HG02938 (cell line): ENCODE measurements at regions not wholly inside any gene's neighbourhood (a gene's known extent, or its start where the extent isn't known, plus 50 kb on each side); places are given as distances from the start of the nearest gene placed in this dataset.
A peak's percentile ranks its signal among the peaks of the same experiment; 100 is the strongest.
"Not testable (repeated sequence)": the region's sequence is repeated elsewhere in the genome, so short reads cannot be mapped to it uniquely, and the experiment has no call there.

Experiments
- ATAC-seq: cut with Tn5 transposase; IDR thresholded peaks from one replicate; pipeline ENCODE4 v1.9.1; 2021; ENCODE audit warnings: mild to moderate bottlenecking, moderate library complexity; ENCODE audit not compliant: unreplicated experiment

- ATAC-seq = not testable (repeated sequence)
Measured at GRCh38 chr16:22572331-22573224, 61.9 kb downstream of the NPIPB5 start.

DNA sequence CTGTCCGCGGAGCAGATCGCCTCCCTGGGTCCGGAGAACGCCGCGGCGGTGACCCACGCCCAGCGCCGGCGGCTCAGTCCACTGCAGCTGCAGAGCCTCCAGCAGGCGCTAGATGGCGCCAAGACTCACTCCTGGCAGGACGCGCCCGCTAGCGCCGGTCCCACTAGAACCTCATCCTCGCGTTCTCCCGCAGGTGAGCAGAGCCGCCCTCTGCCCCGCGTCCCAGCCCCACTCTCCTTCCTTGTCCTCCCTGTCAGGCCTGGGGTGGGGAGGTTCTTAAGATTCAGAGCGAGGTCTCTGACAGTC, 62.5 kb downstream of the NPIPB5 start:
- ATAC-seq = peak; percentile 52

- ATAC-seq = not testable (repeated sequence)
Measured at GRCh38 chr16:22576506-22576905, 65.8 kb downstream of the NPIPB5 start.

DNA sequence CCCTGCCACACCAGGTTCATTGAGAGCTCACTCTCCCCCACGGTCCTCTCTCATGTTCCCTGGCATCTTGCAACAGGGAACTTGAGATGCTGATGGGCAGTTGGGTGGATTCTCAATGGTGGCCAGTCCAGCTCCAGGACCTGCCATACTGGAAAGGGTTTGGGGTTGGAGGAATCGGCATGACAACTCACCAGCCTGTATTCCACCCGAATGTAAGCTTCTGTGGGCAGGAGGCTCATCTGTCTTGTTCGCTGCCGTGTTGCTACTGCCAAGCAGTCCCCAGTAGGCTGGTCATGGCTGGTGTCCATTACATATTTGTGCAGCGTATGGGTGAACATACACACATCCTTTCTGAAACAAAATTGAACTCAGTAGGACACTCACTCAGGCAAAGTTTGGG, 72.5 kb downstream of the NPIPB5 start:
- ATAC-seq = not testable (repeated sequence)

DNA sequence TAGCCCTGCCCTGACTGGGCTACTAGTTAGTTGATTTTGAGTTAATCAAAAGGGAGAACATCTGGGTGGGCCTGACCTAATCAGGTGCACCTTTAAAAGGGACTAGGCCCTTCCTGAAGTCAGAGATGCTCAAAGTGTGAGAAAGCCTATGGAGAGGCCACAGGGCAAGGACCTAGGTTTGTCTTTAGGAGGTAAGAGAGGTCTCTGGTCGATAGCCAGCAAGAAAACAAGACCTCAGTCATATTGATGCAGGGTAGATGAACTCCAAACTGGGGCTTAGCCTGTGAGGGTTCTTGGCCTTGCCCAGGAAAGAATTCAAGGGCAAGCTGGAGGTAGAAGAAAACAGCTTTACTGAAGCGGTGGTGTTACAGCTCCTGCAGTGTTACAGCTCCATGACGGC, 73.8 kb downstream of the NPIPB5 start:
- ATAC-seq = not testable (repeated sequence)

DNA sequence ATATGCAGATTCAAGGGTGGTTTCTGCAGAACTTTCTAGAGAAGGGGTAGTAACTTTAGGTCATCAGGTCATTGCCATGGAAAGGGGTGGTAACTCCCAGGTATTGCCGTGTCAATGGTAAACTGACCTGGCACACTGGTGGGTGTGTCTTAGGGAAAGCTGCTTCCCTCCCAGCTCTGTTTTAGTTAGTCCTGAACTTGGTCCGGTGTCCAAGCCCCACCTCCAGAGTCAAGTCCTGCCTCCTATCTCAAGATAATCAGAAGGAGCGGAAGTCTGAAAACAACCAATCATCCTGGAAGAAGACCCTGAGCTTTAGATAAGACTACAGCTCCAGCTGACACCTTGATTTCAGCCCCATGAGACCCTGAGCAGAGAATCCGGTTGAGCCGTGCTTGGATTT, 74.2 kb downstream of the NPIPB5 start:
- not testable (repeated sequence) for ATAC-seq

- ATAC-seq = not testable (repeated sequence)
Measured at GRCh38 chr16:22585431-22585830, 74.7 kb downstream of the NPIPB5 start.

DNA sequence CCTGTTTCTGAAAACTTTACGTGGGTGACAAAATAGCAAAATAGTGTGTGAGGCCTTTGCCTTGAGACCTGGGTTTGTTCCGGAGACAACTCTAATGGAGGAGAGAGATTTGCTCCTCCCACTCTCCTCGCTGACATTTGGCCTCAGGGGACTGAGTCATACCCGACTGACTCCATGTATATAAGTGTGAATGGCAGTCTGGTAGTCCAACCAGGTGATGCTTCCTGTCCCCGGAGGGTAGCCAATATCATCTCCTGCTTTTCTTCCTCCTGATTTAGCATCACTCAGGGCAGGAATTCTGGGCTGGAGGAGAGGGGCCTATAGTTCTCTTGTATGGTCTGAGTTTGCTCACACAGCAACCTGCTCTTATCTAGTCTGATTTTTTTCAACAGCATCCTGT, 76.0 kb downstream of the NPIPB5 start:
- ATAC-seq = not testable (repeated sequence)

DNA sequence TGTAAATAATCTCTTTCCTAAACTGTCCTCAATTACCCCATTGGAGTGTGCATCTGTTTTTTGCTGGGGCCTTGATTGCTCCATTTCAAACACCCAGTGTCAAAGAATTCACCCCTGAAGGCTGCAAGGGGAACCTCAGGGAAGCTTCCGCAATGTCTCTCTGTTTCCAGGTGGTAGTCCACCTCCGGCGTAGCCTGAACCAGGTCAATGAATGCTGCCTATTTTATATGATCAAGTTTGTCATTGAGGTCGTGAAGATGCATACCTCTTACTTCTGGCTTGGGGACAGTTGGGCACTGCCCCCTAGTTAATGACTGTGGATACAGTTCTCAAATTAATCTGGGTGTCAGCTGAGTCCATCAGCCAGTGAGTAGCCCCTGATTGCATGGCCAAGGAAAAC, 79.1 kb downstream of the NPIPB5 start:
- not testable (repeated sequence) for ATAC-seq

DNA sequence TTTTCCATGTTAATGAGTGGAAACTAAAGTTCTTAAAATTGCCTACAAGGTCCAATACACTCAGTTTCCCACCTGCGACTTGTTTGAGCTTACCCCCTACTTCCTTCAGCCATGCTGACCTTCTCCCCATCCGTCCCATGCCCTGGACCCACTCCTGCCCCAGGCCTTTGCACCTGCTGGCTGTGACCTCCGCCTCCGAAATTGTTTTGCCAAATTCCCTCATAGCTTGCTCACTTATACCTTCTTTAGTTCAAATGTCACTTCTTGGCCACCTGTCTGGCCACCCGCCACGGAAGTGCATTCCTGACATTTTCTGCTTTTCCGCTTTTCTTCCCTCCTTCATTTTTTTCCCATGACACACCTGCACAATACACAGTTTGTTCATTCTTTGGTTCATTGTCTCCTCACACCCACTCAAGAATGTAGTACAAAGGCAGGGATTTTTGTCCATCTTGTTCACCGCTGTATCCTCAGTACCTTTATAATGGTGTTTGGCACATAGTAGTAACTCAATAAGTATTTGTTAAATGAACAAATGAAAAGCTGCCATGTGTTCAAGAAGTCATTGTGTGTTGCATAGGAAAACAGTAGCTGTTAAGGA, 85.9 kb downstream of the NPIPB5 start:
- not testable (repeated sequence) for ATAC-seq

DNA sequence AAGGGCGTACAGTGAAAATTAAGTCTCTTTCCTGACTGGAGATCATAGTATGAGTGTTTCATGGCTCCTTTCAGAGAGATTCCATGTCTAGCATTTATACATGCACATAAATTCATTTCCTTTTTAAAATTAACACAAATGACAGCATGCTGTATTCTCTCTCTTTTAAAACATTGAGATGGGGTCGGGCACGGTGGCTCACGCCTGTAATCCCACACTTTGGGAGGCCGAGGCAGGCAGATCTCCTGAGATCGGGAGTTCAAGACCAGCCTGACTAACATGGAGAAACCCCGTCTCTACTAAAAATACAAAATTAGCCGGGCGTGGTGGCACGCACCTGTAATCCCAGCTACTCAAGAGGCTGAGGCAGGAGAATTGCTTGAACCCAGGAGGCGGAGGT, 93.1 kb downstream of the NPIPB5 start:
- not testable (repeated sequence) for ATAC-seq

GRCh38 chr16:22606619-22607018, 95.9 kb downstream of the NPIPB5 start:
- not testable (repeated sequence) for ATAC-seq

DNA sequence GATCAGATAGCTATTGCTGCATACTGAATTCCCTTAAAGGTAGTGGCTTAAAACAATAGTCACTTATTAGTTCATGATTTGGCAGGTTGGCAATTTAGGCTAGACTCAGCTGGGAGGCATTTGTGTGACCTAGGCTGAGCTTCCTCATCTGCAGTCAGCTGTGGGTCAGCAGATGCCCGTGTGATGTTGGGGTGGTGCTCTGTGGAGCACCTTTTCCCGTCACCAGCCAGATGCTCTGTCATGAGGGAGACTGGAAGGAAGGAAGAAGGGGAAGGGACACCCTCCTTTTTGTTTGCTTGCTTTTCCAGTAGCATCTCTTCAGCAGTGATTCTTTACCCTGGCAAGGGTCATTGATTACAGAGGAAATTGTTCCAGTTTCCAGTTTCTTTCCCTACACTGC, 99.1 kb downstream of the NPIPB5 start:
- ATAC-seq = not testable (repeated sequence)

- ATAC-seq = not testable (repeated sequence)
Measured at GRCh38 chr16:22611128-22611527, 100.4 kb downstream of the NPIPB5 start.

GRCh38 chr16:22614271-22614947, 103.7 kb downstream of the NPIPB5 start:
- no peak for ATAC-seq

- ATAC-seq = no peak
Measured at GRCh38 chr16:22618842-22619241, 108.2 kb downstream of the NPIPB5 start.

GRCh38 chr16:22621586-22622155, 111.0 kb downstream of the NPIPB5 start:
- ATAC-seq = no peak

DNA sequence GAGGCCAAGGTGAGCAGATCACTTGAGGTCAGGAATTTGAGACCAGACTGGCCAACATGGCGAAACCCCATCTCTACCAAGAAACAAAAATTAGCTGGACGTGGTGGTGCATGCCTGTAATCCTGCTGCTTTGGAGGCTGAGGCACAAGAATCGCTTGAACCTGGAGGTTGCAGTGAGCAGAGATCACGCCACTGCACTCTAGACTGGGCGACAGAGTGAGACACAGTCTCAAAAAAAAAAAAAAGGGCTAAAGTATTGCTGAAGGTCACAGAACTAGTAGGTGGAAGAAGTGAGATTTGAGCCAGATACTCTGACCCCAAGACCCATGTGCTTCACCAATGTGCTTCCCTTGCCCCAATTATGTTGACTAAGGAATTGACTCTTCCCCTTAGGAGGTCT, 112.0 kb downstream of the NPIPB5 start:
- ATAC-seq = no peak

- ATAC-seq = no peak
Measured at GRCh38 chr16:22623351-22623781, 112.7 kb downstream of the NPIPB5 start.

DNA sequence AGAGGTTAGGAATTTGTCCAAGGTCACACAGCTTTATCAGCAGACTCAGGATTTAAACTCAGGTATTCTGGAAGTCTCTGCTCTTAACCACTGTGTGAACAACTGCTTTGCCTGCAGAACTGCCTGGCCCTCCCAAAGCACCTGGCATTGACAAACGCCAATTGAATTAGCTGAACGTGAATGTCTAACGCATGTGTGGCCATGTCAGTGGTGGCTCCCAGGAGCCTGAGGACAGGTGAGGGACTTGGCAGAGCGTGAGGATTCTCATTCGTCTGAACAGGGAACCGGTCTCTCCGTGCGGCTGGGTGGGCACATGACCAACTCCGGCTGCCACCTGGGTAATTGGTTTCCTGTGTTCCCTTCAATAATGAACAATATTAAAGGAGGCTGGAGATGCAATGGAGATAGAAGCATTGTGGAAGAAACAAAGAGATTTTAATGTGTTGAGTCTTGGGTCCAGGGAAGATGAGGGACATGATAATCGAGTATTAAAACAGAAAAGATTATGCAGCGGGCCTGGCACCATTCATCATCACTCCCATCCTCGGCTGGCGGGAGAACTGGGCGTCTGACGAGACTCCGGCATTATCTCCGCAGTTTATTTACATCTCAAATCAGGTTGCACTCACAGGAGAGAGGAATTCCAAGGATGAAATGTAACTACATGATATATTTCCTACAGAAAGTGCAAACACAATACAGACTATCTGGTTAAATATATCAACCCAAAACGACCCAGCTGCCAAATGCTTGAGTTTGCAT, 113.5 kb downstream of the NPIPB5 start:
- ATAC-seq = no peak
